ENCODE measurements at regions not wholly inside any gene's neighbourhood (a gene's known extent, or its start where the extent isn't known, plus 50 kb on each side); places are given as distances from the start of the nearest gene placed in this dataset.

DNA sequence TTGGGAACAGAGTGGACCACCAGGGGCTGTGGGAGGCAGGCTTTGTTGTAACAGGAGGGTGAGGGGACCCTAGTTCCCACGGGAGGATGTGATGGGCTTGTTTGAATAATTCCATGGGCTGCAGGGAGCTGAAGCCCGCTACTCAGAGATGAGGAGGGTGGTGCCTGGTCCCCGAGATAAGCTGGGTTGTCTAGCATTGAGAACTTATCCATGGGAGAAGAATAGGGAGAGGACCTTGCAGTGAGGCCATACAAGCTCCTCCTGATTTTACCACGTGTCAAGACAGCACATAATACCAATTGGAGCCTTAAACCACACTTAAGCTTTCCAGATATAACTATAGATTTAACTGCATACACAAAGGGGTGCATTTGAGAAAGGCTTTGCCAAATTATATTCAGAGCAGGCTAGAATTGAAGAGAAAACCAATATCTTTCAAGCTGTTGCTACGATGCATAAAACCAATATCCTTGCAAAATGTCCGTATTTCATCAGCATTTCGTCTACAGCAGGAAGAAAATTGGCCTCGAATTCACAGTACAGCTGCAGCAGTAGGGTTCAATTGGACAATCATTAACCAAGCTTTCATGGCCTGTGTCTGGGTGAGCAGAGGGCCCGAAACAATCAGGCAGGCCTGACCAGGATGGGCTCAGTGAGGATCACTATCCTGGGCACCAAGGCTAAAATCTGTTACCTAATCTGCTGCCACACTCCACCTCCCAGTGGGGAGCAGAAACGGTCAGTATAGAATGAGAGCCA is 500.7 kb downstream of the OCA2 start:
- TF ChIP-seq ZNF175 (tag by site-specific recombination; IDR thresholded peaks at IDR 0.05): no peak
- TF ChIP-seq PRDM1 (tag by site-specific recombination; IDR thresholded peaks at IDR 0.05): no peak
- TF ChIP-seq ZNF394 (tag by site-specific recombination; IDR thresholded peaks at IDR 0.05; ENCODE audit: borderline replicate concordance): no peak
- POLR2A ChIA-PET: no interaction called here
- Histone ChIP-seq H3K9me3 (ENCODE audit: control insufficient read depth, insufficient read depth, low read depth, low read length) (no peaks in the 10 kb centered on the region), H3K36me3 (ENCODE audit: control insufficient read depth in 2 of 2, insufficient read depth in 1 of 2, low read length in 2 of 2) (no peaks in the 10 kb centered on the region), H3K27ac (ENCODE audit: extremely low read depth, low read depth, low read length) (no peak overlapping the region), H3K4me3 (ENCODE audit: low read depth, low read length) (no peak overlapping the region), H3K4me1 (ENCODE audit: control insufficient read depth, insufficient read depth, low read length) (no peaks in the 10 kb centered on the region)
- CTCF ChIA-PET: no interaction called here

GRCh38 chr15:27595211-27595610 is 503.9 kb downstream of the OCA2 start:
- CTCF ChIA-PET: no interaction called here
- Histone ChIP-seq H3K9me3 (ENCODE audit: control insufficient read depth, insufficient read depth, low read depth, low read length) (no peaks in the 10 kb centered on the region), H3K36me3 (ENCODE audit: control insufficient read depth in 2 of 2, insufficient read depth in 1 of 2, low read length in 2 of 2) (no peaks in the 10 kb centered on the region), H3K4me3 (ENCODE audit: low read depth, low read length) (no peak overlapping the region), H3K27ac (ENCODE audit: extremely low read depth, low read depth, low read length) (no peak overlapping the region), H3K4me1 (ENCODE audit: control insufficient read depth, insufficient read depth, low read length) (no peaks in the 10 kb centered on the region)
- POLR2A ChIA-PET: no interaction called here
- TF ChIP-seq, protein P1, sequence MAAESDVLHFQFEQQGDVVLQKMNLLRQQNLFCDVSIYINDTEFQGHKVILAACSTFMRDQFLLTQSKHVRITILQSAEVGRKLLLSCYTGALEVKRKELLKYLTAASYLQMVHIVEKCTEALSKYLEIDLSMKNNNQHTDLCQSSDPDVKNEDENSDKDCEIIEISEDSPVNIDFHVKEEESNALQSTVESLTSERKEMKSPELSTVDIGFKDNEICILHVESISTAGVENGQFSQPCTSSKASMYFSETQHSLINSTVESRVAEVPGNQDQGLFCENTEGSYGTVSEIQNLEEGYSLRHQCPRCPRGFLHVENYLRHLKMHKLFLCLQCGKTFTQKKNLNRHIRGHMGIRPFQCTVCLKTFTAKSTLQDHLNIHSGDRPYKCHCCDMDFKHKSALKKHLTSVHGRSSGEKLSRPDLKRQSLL (tag by site-specific recombination; IDR thresholded peaks at IDR 0.05): no peak
- TF ChIP-seq ZFHX2 (tag by site-specific recombination; conservative IDR thresholded peaks at IDR 0.05) (no peak), ZBTB8A (tag by site-specific recombination; IDR thresholded peaks at IDR 0.05) (no peak), ZNF112 (tag by site-specific recombination; IDR thresholded peaks at IDR 0.05) (no peak), ZNF660 (tag by site-specific recombination; IDR thresholded peaks at IDR 0.05) (no peak), ZBTB20 (tag by site-specific recombination; IDR thresholded peaks at IDR 0.05) (no peak), ZNF510 (tag by site-specific recombination; IDR thresholded peaks at IDR 0.05; ENCODE audit: insufficient replicate concordance) (no peak), MZF1 (tag by site-specific recombination; IDR thresholded peaks at IDR 0.05; ENCODE audit: borderline replicate concordance) (no peak), ZNF221 (tag by site-specific recombination; IDR thresholded peaks at IDR 0.05; ENCODE audit: borderline replicate concordance) (no peak), ZBTB21 (tag by site-specific recombination; IDR thresholded peaks at IDR 0.05) (no peak), MEIS1 (CRISPR knock-in tag; IDR thresholded peaks at IDR 0.05; ENCODE audit: borderline replicate concordance) (no peak), ZNF148 (tag by site-specific recombination; IDR thresholded peaks at IDR 0.05; ENCODE audit: borderline replicate concordance) (no peak), ZBTB48 (tag by site-specific recombination; IDR thresholded peaks at IDR 0.05) (no peak)
- TF ChIP-seq, protein P2, sequence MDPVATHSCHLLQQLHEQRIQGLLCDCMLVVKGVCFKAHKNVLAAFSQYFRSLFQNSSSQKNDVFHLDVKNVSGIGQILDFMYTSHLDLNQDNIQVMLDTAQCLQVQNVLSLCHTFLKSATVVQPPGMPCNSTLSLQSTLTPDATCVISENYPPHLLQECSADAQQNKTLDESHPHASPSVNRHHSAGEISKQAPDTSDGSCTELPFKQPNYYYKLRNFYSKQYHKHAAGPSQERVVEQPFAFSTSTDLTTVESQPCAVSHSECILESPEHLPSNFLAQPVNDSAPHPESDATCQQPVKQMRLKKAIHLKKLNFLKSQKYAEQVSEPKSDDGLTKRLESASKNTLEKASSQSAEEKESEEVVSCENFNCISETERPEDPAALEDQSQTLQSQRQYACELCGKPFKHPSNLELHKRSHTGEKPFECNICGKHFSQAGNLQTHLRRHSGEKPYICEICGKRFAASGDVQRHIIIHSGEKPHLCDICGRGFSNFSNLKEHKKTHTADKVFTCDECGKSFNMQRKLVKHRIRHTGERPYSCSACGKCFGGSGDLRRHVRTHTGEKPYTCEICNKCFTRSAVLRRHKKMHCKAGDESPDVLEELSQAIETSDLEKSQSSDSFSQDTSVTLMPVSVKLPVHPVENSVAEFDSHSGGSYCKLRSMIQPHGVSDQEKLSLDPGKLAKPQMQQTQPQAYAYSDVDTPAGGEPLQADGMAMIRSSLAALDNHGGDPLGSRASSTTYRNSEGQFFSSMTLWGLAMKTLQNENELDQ (tag by site-specific recombination; IDR thresholded peaks at IDR 0.05; ENCODE audit: low read depth): no peak

Measured in HEK293 (cell line).